Activated naive CD4-positive, alpha-beta T cell treated with anti-CD3 and anti-CD28 coated beads for 36 hours (primary cell): ENCODE measurements at regions not wholly inside any gene's neighbourhood (a gene's known extent, or its start where the extent isn't known, plus 50 kb on each side); places are given as distances from the start of the nearest gene placed in this dataset.

ENCODE experiments used
- CTCF ChIA-PET: fragments of 350-600 bp; sonication (Branson Sonifier 250); formaldehyde crosslinking; loops from one replicate; lab custom pipeline; 2021; ENCODE audit warnings: antibody characterized with exemption; lab: Charles Lee
- DNase-seq: peaks from one replicate; pipeline ENCODE4 v3.0.0-alpha.2; 2020
- H3K27ac Mint-ChIP-seq: one replicate; pipeline ENCODE4 v1.8.0; 2021; ENCODE audit warnings: mild to moderate bottlenecking, mixed read lengths
- H3K27me3 Mint-ChIP-seq: one replicate; pipeline ENCODE4 v1.8.0; 2021; ENCODE audit warnings: low read depth, mixed read lengths
- H3K36me3 Mint-ChIP-seq: one replicate; pipeline ENCODE4 v1.8.0; 2021; ENCODE audit warnings: low read depth, mixed read lengths
- H3K4me1 Mint-ChIP-seq: one replicate; pipeline ENCODE4 v1.8.0; 2021; ENCODE audit warnings: low read depth, mixed read lengths
- H3K4me3 Mint-ChIP-seq: one replicate; pipeline ENCODE4 v1.8.0; 2021; ENCODE audit warnings: mild to moderate bottlenecking, moderate library complexity, mixed read lengths
- H3K9me3 Mint-ChIP-seq: one replicate; pipeline ENCODE4 v1.8.0; 2021; ENCODE audit warnings: mixed read lengths
- intact Hi-C: fragments of 100-400 bp; cut with micrococcal nuclease; formaldehyde crosslinking; loops from one replicate; pipeline ENCODE4 v1.15.1; 2023

DNA sequence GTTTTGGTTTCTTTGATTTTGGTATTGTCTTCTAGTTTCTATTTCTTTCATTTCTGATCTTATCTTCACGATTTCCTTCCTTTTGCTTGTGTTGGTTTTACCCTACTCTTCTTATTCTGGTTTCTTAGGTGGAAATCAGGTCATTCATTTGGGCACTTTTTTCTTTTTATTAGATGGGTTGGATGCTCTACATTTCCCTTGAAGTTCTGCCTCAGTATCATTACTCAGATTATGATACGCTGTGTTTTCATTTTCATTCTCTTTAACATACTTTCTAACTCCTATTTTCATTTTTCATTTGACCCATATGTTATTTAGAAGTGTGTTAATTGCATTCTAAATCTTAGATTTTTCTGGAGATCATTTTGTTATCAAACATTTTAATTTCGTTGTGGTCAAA lies 108.6 kb downstream of the IRF8 start:
- Mint-ChIP-seq H3K27ac (peak overlapping the region; percentile 57), H3K9me3 (no peaks in the 10 kb centered on the region), H3K36me3 (no peaks in the 10 kb centered on the region), H3K4me3 (peak overlapping the region; percentile 5), H3K4me1 (peaks cover 35% of the 10 kb centered on the region), H3K27me3 (no peaks in the 10 kb centered on the region)
- no peak for DNase-seq
- intact Hi-C loops, result loop anchor here (1.0 kb wide), 3 partner anchors 8 to 118 kb away; no protein-coding TSS in a partner anchor
- CTCF ChIA-PET, result interaction anchor here (1.3 kb wide), 1 partner anchor 19 kb away, joined by 5 read pairs; no protein-coding TSS in a partner anchor

DNA sequence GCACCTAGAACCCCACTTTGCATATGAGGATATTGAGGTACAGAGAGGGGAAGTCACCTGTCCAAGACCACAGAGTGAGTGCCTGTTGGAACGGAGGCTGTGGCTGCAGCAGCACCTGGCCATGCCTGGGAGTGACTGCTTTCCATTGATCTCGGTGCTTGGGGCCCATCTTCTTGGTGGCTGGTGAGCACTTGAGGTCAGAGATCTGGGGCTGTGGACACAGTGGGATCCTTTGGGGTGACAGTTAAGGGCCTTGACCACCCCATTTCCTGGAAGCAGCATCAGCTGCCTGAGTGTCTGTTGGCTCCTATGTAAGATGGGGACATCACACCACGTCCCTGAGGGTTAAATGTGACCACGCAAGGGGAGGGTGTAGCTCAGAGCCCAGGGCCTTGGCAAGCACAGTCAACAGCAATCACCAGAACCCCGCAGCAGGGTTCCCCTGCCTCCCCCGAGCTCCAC lies 111.7 kb downstream of the IRF8 start:
- Mint-ChIP-seq H3K4me1 (peaks cover 45% of the 10 kb centered on the region), H3K27me3 (no peaks in the 10 kb centered on the region), H3K4me3 (no peak overlapping the region), H3K9me3 (peaks cover 4% of the 10 kb centered on the region), H3K36me3 (peaks cover 2% of the 10 kb centered on the region), H3K27ac (no peak overlapping the region)
- CTCF ChIA-PET, result interaction anchor here (2.0 to 5.8 kb wide), 2 partner anchors 24 to 189 kb away, joined by 8 to 54 read pairs; no protein-coding TSS in a partner anchor
- intact Hi-C loops, result no loop called here
- no peak for DNase-seq

- H3K27me3 Mint-ChIP-seq, result no peaks in the 10 kb centered on the region
- no peak for DNase-seq
- intact Hi-C loops, result no loop called here
- H3K9me3 Mint-ChIP-seq, result peaks cover 4% of the 10 kb centered on the region
- no peak overlapping the region for H3K4me3 Mint-ChIP-seq
- H3K36me3 Mint-ChIP-seq, result peaks cover 2% of the 10 kb centered on the region
- H3K4me1 Mint-ChIP-seq, result peaks cover 48% of the 10 kb centered on the region
- CTCF ChIA-PET, result interaction anchor here (0.9 to 5.8 kb wide), 4 partner anchors 20 to 192 kb away, joined by 4 to 54 read pairs (median 17); no protein-coding TSS in a partner anchor
- no peak overlapping the region for H3K27ac Mint-ChIP-seq
These were observed 112.6 kb downstream of the IRF8 start for GRCh38 chr16:86011532-86011931.

DNA sequence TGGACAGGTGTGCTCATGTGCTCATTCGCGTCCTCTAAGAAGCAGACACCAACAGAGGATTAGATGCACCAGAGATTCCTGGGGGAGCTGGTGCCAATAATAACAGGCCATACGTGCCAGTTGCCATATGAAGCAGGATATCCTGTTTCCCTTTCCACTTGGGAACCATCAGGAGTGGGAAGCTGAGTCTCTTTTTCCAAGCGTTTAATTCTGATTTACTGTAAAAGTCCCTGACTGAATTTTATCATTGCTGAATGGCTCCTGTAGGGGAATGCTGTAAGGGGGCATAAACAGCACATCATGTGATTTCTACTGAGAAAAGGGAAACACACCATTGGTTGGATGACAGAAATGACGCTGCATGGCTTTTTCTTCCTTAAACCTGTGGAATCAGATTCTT lies 113.3 kb downstream of the IRF8 start:
- no peak for DNase-seq
- CTCF ChIA-PET, result interaction anchor here (1.4 to 5.8 kb wide), 4 partner anchors 21 to 193 kb away, joined by 5 to 54 read pairs (median 18); no protein-coding TSS in a partner anchor
- H3K36me3 Mint-ChIP-seq, result peaks cover 2% of the 10 kb centered on the region
- no peak overlapping the region for H3K4me3 Mint-ChIP-seq
- peaks cover 43% of the 10 kb centered on the region for H3K4me1 Mint-ChIP-seq
- H3K9me3 Mint-ChIP-seq, result peaks cover 4% of the 10 kb centered on the region
- no peak overlapping the region for H3K27ac Mint-ChIP-seq
- intact Hi-C loops, result no loop called here
- peaks cover 4% of the 10 kb centered on the region for H3K27me3 Mint-ChIP-seq

DNA sequence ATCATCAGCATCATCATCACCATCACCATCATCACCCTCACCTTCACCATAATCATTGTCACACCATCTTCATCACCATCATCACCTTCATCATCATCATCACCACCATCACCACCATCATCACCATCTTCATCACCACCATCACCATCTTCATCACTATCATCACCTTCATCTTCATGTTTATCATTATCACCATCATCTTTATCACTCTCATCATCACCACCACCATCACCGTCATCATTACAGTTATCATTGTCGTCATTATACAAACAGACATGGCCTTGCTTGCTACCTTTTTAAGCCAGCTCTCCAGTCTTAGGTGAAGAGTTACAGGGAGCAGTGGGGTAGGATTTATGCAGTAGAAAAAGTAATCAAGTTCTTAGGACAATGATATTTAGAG lies 114.9 kb downstream of the IRF8 start:
- no peak for DNase-seq
- CTCF ChIA-PET, result interaction anchor here (0.5 to 5.8 kb wide), 7 partner anchors 22 to 194 kb away, joined by 3 to 54 read pairs (median 4); no protein-coding TSS in a partner anchor
- H3K36me3 Mint-ChIP-seq, result peaks cover 2% of the 10 kb centered on the region
- no peak overlapping the region for H3K4me3 Mint-ChIP-seq
- peaks cover 29% of the 10 kb centered on the region for H3K4me1 Mint-ChIP-seq
- H3K27ac Mint-ChIP-seq, result no peak overlapping the region
- peaks cover 4% of the 10 kb centered on the region for H3K9me3 Mint-ChIP-seq
- H3K27me3 Mint-ChIP-seq, result peaks cover 17% of the 10 kb centered on the region
- intact Hi-C loops, result no loop called here

DNA sequence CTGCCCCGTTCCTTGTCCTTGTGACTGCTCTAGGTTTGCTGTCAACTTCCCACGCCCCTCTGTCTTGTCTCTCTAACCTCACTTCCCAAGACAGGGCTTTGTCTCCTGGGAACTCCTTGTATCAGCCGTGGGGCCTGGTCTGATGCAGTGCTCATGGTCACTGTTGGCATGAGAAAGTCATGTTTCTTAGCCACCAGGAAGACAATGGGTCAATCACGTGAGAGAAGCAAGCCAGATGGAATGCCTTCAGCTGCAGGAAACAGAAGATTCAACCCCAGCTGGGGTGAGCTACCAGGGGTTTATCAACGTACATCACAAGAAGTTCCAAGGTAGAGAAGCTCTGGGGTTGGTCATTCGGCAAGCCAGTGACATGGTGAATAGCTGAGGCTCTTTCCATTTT lies 116.6 kb downstream of the IRF8 start:
- Mint-ChIP-seq H3K36me3 (peaks cover 5% of the 10 kb centered on the region), H3K9me3 (peaks cover 16% of the 10 kb centered on the region), H3K4me1 (peaks cover 21% of the 10 kb centered on the region), H3K4me3 (no peak overlapping the region), H3K27me3 (peaks cover 35% of the 10 kb centered on the region), H3K27ac (no peak overlapping the region)
- intact Hi-C loops, result loop anchor here (1.0 kb wide), 4 partner anchors 27 to 194 kb away; partner anchors contain the start of gene IRF8
- CTCF ChIA-PET, result interaction anchor here (0.9 to 8.8 kb wide), 14 partner anchors 20 to 196 kb away, joined by 3 to 130 read pairs (median 5); no protein-coding TSS in a partner anchor
- DNase-seq, result no peak

GRCh38 chr16:86016201-86016965 lies 117.4 kb downstream of the IRF8 start:
- Mint-ChIP-seq H3K4me1 (peaks cover 21% of the 10 kb centered on the region), H3K9me3 (peaks cover 16% of the 10 kb centered on the region), H3K27me3 (peaks cover 40% of the 10 kb centered on the region), H3K27ac (no peak overlapping the region), H3K36me3 (peaks cover 5% of the 10 kb centered on the region), H3K4me3 (no peak overlapping the region)
- intact Hi-C loops, result loop anchor here (1.0 kb wide), 4 partner anchors 28 to 195 kb away; partner anchors contain the start of gene IRF8
- CTCF ChIA-PET, result interaction anchor here (0.6 to 8.8 kb wide), 16 partner anchors 20 to 197 kb away, joined by 3 to 130 read pairs (median 4); partner anchors contain the start of gene IRF8
- peak; percentile 67 for DNase-seq

DNA sequence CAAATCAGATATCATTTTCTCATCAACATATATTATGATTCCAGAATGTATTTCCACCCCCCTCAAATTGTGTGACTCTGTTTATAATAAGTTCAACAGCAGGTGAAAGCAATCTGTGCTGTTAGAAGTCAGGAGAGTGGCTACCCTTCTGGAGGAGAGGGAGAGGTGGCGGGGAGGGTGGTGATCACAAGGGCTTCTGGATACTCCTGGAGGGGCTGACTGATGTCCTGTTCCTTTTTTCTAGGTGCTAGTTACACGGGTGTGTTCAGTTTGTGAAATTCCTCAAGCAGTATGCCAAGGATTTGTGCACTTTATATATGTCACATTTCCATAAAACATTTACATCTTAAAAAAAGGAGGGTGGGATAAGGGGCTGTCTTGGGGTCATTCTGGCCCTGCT lies 119.1 kb downstream of the IRF8 start:
- Mint-ChIP-seq H3K36me3 (peaks cover 5% of the 10 kb centered on the region), H3K27me3 (peaks cover 40% of the 10 kb centered on the region), H3K27ac (no peak overlapping the region), H3K4me1 (peaks cover 16% of the 10 kb centered on the region), H3K4me3 (no peak overlapping the region), H3K9me3 (peaks cover 16% of the 10 kb centered on the region)
- intact Hi-C loops, result no loop called here
- no peak for DNase-seq
- CTCF ChIA-PET, result interaction anchor here (1.1 to 8.8 kb wide), 2 partner anchors 32 to 198 kb away, joined by 3 to 130 read pairs; no protein-coding TSS in a partner anchor

- Mint-ChIP-seq H3K36me3 (peaks cover 5% of the 10 kb centered on the region), H3K27me3 (peaks cover 40% of the 10 kb centered on the region), H3K4me3 (no peak overlapping the region), H3K4me1 (peaks cover 16% of the 10 kb centered on the region), H3K9me3 (peaks cover 18% of the 10 kb centered on the region), H3K27ac (no peak overlapping the region)
- intact Hi-C loops, result no loop called here
- no peak for DNase-seq
- CTCF ChIA-PET, result interaction anchor here (0.8 to 8.8 kb wide), 2 partner anchors 102 to 199 kb away, joined by 3 to 130 read pairs; no protein-coding TSS in a partner anchor
These were observed 119.5 kb downstream of the IRF8 start for GRCh38 chr16:86018487-86018886.

GRCh38 chr16:86018941-86019340 lies 120.0 kb downstream of the IRF8 start:
- no peak overlapping the region for H3K4me3 Mint-ChIP-seq
- DNase-seq, result no peak
- H3K27me3 Mint-ChIP-seq, result peaks cover 40% of the 10 kb centered on the region
- H3K9me3 Mint-ChIP-seq, result peaks cover 18% of the 10 kb centered on the region
- intact Hi-C loops, result no loop called here
- H3K36me3 Mint-ChIP-seq, result peaks cover 3% of the 10 kb centered on the region
- peaks cover 16% of the 10 kb centered on the region for H3K4me1 Mint-ChIP-seq
- CTCF ChIA-PET, result interaction anchor here (0.8 to 8.8 kb wide), 4 partner anchors 28 to 199 kb away, joined by 3 to 130 read pairs (median 3); partner anchors contain the start of gene IRF8
- no peak overlapping the region for H3K27ac Mint-ChIP-seq

DNA sequence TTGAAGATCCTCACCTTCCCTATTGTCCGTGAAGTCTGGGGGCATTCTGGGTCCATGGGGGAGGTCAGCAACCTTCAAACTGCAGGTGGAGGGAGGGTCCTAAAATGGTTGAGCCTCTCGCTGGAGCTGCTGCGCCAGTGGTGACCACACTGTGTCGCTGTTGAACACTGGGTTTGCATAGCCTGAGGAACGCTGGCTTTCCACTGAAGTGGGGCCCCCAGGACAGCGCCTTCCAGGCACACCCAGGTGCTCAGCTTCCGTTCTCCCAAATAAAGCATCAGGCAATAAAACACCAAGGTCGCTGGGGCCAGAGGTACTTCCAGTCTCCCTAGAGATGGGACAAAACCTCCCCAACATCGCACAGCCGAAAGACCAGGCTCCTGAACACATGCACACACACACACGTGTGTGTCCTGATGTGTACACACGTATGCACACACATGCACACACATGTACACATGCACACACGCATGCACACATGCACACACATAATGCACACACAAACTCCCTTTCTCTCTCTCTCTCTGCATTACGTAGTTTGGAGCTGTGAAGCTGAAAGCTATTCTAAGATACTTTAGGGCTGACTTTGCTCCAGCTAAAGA lies 120.6 kb downstream of the IRF8 start:
- no peak for DNase-seq
- H3K27ac Mint-ChIP-seq, result no peak overlapping the region
- CTCF ChIA-PET, result interaction anchor here (0.6 to 8.8 kb wide), 6 partner anchors 26 to 200 kb away, joined by 3 to 130 read pairs (median 3); partner anchors contain the start of gene IRF8
- peaks cover 14% of the 10 kb centered on the region for H3K4me1 Mint-ChIP-seq
- intact Hi-C loops, result no loop called here
- peaks cover 19% of the 10 kb centered on the region for H3K9me3 Mint-ChIP-seq
- no peak overlapping the region for H3K4me3 Mint-ChIP-seq
- peaks cover 3% of the 10 kb centered on the region for H3K36me3 Mint-ChIP-seq
- H3K27me3 Mint-ChIP-seq, result peaks cover 40% of the 10 kb centered on the region

- no peak for DNase-seq
- Mint-ChIP-seq H3K27me3 (peaks cover 40% of the 10 kb centered on the region), H3K36me3 (peaks cover 3% of the 10 kb centered on the region)
These were observed 122.0 kb downstream of the IRF8 start for GRCh38 chr16:86020971-86021370.

More at GRCh38 chr16:86020971-86021370, 122.0 kb downstream of the IRF8 start:
- H3K4me1 Mint-ChIP-seq, result peaks cover 7% of the 10 kb centered on the region
- H3K9me3 Mint-ChIP-seq, result peaks cover 26% of the 10 kb centered on the region
- CTCF ChIA-PET, result interaction anchor here (8.8 kb wide), 1 partner anchor 201 kb away, joined by 130 read pairs; no protein-coding TSS in a partner anchor
- no peak overlapping the region for H3K4me3 Mint-ChIP-seq
- H3K27ac Mint-ChIP-seq, result no peak overlapping the region
- intact Hi-C loops, result no loop called here
